ENCODE measurements at regions not wholly inside any gene's neighbourhood (a gene's known extent, or its start where the extent isn't known, plus 50 kb on each side); places are given as distances from the start of the nearest gene placed in this dataset.

DNA sequence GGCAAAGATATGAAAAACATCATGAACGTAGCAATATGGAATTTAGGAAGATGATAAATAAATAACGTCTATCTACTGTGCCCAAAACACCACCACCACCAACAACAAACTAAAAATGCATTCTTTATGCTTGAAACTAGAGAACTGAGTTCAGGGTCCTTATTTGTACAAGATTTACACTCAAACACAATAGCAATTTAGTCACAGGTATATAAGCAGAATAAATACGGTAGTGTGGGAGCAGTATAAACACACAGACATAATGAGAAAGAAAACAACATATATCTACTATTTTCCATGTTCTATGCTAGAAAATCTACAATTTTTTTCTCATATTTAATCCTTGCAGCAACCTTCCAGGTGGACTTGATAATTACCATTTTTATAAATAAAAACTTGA is 64.3 kb downstream of the ARL4A start:
- H3K9me3 Mint-ChIP-seq, result no peaks in the 10 kb centered on the region; the same call in 2 of the 3 replicates
- no peak for ATAC-seq
- Histone ChIP-seq H4K20me1 (replicated peaks; ENCODE audit: insufficient read depth) (no peaks in the 10 kb centered on the region), H3K27me3 (ENCODE audit: insufficient read depth) (no peaks in the 10 kb centered on the region), H3F3A (replicated peaks; ENCODE audit: low read depth) (0 out of 2 replicates have a peak, but pooled peaks cover 4% of the 10 kb centered on the region), H3K36me3 (ENCODE audit: insufficient read depth) (no peaks in the 10 kb centered on the region), H3K4me2 (no peak overlapping the region), H3K79me2 (replicated peaks; ENCODE audit: insufficient read depth) (no peaks in the 10 kb centered on the region), H3K27ac (ENCODE audit: low read depth) (no peak overlapping the region), H3K9me2 (ENCODE audit: insufficient read depth) (peaks cover 6% of the 10 kb centered on the region; the same call in 1 of the 2 replicates), H2AFZ (no peak overlapping the region), H3K4me3 (no peak overlapping the region), H3K4me1 (ENCODE audit: insufficient read depth) (peaks cover 22% of the 10 kb centered on the region)
- H3K36me3 Mint-ChIP-seq (ENCODE audit: low read depth), result peaks cover 4% of the 10 kb centered on the region; the same call in 1 of the 3 replicates
- H3K4me1 Mint-ChIP-seq, result peaks cover 23% of the 10 kb centered on the region
- no peak for DNase-seq (ENCODE audit: low spot score)
- peaks cover 6% of the 10 kb centered on the region for H3K27me3 Mint-ChIP-seq (ENCODE audit: insufficient read depth, low read depth, poor library complexity)
- TF ChIP-seq, protein P1, sequence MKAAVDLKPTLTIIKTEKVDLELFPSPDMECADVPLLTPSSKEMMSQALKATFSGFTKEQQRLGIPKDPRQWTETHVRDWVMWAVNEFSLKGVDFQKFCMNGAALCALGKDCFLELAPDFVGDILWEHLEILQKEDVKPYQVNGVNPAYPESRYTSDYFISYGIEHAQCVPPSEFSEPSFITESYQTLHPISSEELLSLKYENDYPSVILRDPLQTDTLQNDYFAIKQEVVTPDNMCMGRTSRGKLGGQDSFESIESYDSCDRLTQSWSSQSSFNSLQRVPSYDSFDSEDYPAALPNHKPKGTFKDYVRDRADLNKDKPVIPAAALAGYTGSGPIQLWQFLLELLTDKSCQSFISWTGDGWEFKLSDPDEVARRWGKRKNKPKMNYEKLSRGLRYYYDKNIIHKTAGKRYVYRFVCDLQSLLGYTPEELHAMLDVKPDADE (IDR thresholded peaks at IDR 0.05), result no peak
- TF ChIP-seq JUNB (IDR thresholded peaks at IDR 0.05; ENCODE audit: unreplicated experiment), result no peak
- no peak for TF ChIP-seq ZNF331 (CRISPR knock-in tag; IDR thresholded peaks at IDR 0.05; ENCODE audit: low read depth)
- no peak for TF ChIP-seq ZNF114 (CRISPR knock-in tag; IDR thresholded peaks at IDR 0.05)
- TF ChIP-seq STAT1 (IDR thresholded peaks at IDR 0.05; ENCODE audit: unreplicated experiment), result no peak
- TF ChIP-seq, protein P2, sequence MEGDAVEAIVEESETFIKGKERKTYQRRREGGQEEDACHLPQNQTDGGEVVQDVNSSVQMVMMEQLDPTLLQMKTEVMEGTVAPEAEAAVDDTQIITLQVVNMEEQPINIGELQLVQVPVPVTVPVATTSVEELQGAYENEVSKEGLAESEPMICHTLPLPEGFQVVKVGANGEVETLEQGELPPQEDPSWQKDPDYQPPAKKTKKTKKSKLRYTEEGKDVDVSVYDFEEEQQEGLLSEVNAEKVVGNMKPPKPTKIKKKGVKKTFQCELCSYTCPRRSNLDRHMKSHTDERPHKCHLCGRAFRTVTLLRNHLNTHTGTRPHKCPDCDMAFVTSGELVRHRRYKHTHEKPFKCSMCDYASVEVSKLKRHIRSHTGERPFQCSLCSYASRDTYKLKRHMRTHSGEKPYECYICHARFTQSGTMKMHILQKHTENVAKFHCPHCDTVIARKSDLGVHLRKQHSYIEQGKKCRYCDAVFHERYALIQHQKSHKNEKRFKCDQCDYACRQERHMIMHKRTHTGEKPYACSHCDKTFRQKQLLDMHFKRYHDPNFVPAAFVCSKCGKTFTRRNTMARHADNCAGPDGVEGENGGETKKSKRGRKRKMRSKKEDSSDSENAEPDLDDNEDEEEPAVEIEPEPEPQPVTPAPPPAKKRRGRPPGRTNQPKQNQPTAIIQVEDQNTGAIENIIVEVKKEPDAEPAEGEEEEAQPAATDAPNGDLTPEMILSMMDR (conservative IDR thresholded peaks at IDR 0.05; ENCODE audit: low read depth in 2 of 2), result no peak
- TF ChIP-seq NANOG (IDR thresholded peaks at IDR 0.05; ENCODE audit: borderline replicate concordance), result no peak
- no peak for TF ChIP-seq EZH2 (IDR thresholded peaks at IDR 0.05; ENCODE audit: low read depth, unreplicated experiment)
- TF ChIP-seq POLR2AphosphoS5 (IDR thresholded peaks at IDR 0.05; ENCODE audit: low read depth), result no peak
- TF ChIP-seq, protein P3, sequence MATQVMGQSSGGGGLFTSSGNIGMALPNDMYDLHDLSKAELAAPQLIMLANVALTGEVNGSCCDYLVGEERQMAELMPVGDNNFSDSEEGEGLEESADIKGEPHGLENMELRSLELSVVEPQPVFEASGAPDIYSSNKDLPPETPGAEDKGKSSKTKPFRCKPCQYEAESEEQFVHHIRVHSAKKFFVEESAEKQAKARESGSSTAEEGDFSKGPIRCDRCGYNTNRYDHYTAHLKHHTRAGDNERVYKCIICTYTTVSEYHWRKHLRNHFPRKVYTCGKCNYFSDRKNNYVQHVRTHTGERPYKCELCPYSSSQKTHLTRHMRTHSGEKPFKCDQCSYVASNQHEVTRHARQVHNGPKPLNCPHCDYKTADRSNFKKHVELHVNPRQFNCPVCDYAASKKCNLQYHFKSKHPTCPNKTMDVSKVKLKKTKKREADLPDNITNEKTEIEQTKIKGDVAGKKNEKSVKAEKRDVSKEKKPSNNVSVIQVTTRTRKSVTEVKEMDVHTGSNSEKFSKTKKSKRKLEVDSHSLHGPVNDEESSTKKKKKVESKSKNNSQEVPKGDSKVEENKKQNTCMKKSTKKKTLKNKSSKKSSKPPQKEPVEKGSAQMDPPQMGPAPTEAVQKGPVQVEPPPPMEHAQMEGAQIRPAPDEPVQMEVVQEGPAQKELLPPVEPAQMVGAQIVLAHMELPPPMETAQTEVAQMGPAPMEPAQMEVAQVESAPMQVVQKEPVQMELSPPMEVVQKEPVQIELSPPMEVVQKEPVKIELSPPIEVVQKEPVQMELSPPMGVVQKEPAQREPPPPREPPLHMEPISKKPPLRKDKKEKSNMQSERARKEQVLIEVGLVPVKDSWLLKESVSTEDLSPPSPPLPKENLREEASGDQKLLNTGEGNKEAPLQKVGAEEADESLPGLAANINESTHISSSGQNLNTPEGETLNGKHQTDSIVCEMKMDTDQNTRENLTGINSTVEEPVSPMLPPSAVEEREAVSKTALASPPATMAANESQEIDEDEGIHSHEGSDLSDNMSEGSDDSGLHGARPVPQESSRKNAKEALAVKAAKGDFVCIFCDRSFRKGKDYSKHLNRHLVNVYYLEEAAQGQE (IDR thresholded peaks at IDR 0.05; ENCODE audit: unreplicated experiment), result no peak
- TF ChIP-seq, protein P4, sequence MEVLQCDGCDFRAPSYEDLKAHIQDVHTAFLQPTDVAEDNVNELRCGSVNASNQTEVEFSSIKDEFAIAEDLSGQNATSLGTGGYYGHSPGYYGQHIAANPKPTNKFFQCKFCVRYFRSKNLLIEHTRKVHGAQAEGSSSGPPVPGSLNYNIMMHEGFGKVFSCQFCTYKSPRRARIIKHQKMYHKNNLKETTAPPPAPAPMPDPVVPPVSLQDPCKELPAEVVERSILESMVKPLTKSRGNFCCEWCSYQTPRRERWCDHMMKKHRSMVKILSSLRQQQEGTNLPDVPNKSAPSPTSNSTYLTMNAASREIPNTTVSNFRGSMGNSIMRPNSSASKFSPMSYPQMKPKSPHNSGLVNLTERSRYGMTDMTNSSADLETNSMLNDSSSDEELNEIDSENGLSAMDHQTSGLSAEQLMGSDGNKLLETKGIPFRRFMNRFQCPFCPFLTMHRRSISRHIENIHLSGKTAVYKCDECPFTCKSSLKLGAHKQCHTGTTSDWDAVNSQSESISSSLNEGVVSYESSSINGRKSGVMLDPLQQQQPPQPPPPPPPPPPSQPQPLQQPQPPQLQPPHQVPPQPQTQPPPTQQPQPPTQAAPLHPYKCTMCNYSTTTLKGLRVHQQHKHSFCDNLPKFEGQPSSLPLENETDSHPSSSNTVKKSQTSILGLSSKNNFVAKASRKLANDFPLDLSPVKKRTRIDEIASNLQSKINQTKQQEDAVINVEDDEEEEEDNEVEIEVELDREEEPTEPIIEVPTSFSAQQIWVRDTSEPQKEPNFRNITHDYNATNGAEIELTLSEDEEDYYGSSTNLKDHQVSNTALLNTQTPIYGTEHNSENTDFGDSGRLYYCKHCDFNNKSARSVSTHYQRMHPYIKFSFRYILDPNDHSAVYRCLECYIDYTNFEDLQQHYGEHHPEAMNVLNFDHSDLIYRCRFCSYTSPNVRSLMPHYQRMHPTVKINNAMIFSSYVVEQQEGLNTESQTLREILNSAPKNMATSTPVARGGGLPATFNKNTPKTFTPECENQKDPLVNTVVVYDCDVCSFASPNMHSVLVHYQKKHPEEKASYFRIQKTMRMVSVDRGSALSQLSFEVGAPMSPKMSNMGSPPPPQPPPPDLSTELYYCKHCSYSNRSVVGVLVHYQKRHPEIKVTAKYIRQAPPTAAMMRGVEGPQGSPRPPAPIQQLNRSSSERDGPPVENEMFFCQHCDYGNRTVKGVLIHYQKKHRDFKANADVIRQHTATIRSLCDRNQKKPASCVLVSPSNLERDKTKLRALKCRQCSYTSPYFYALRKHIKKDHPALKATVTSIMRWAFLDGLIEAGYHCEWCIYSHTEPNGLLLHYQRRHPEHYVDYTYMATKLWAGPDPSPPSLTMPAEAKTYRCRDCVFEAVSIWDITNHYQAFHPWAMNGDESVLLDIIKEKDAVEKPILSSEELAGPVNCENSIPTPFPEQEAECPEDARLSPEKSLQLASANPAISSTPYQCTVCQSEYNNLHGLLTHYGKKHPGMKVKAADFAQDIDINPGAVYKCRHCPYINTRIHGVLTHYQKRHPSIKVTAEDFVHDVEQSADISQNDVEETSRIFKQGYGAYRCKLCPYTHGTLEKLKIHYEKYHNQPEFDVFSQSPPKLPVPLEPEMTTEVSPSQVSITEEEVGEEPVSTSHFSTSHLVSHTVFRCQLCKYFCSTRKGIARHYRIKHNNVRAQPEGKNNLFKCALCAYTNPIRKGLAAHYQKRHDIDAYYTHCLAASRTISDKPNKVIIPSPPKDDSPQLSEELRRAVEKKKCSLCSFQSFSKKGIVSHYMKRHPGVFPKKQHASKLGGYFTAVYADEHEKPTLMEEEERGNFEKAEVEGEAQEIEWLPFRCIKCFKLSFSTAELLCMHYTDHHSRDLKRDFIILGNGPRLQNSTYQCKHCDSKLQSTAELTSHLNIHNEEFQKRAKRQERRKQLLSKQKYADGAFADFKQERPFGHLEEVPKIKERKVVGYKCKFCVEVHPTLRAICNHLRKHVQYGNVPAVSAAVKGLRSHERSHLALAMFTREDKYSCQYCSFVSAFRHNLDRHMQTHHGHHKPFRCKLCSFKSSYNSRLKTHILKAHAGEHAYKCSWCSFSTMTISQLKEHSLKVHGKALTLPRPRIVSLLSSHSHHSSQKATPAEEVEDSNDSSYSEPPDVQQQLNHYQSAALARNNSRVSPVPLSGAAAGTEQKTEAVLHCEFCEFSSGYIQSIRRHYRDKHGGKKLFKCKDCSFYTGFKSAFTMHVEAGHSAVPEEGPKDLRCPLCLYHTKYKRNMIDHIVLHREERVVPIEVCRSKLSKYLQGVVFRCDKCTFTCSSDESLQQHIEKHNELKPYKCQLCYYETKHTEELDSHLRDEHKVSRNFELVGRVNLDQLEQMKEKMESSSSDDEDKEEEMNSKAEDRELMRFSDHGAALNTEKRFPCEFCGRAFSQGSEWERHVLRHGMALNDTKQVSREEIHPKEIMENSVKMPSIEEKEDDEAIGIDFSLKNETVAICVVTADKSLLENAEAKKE (CRISPR knock-in tag; IDR thresholded peaks at IDR 0.05), result no peak
- TF ChIP-seq EZH2phosphoT487 (IDR thresholded peaks at IDR 0.05; ENCODE audit: unreplicated experiment), result no peak
- TF ChIP-seq CREB1 (CRISPR knock-in tag; IDR thresholded peaks at IDR 0.05; ENCODE audit: low read depth), result no peak
- H3K27ac Mint-ChIP-seq, result no peak overlapping the region
- no peak overlapping the region for H3K4me3 Mint-ChIP-seq

Data from GM23338 (cell line).